ENCODE measurements at regions not wholly inside any gene's neighbourhood (a gene's known extent, or its start where the extent isn't known, plus 50 kb on each side); places are given as distances from the start of the nearest gene placed in this dataset.

DNA sequence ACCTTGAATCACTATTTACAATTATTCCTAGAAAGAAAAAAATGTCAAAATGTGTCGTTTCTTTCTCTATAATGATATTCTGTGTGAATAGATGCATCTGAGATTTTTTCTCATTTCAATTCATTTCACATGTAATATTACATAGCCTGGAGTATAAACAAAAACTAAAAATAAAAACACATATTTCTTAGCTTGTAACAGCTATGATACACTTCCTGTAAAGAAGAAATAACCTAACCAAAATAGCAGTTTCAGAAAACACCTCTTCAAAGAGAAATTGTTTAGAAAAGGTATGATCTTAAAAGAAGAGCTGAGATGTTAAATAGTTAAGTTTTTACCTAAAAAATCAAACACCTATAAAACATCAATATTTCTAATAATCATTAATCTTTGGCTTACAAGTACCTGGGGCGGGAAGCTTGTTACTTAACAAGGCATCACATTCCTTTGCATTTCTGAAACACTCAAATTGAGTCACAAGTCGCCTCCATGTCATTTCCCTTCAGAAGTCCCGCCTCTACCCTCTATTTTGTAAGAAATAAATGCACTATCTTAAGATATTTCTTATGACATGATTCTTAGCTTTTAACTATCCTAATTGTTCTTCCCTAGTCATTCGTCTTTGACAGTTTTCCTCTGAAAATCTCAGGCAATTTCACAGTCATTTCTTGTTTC lies 76.5 kb downstream of the PCDH18 start:
- TF ChIP-seq EZH2phosphoT487 (IDR thresholded peaks at IDR 0.05; ENCODE audit: borderline replicate concordance, low read length) (no peak), CTCF (IDR thresholded peaks at IDR 0.05; ENCODE audit: low read depth, low read length, poor library complexity, severe bottlenecking) (no peak)
